Fibroblast of the conjunctiva (primary cell): ENCODE measurements at regions not wholly inside any gene's neighbourhood (a gene's known extent, or its start where the extent isn't known, plus 50 kb on each side); places are given as distances from the start of the nearest gene placed in this dataset.

Experiments used
- DNase-seq: peaks from one replicate; pipeline ENCODE4 v3.0.0-alpha.2; 2010; ENCODE audit warnings: low read depth

- no peak for DNase-seq
Measured at GRCh38 chrX:134747006-134747405, 50.0 kb downstream of the PABIR2 start.

- DNase-seq: no peak
Measured at GRCh38 chrX:134746410-134746785, 50.6 kb downstream of the PABIR2 start.

GRCh38 chrX:134745636-134746409, 51.2 kb downstream of the PABIR2 start:
- DNase-seq: no peak

GRCh38 chrX:134743091-134743490, 53.9 kb downstream of the PABIR2 start:
- peak; percentile 60 for DNase-seq

- DNase-seq: no peak
Measured at GRCh38 chrX:134742573-134742972, 54.4 kb downstream of the PABIR2 start.

- DNase-seq: no peak
Measured at GRCh38 chrX:134741746-134742145, 55.3 kb downstream of the PABIR2 start.

- no peak for DNase-seq
Measured at GRCh38 chrX:134738986-134739740, 57.8 kb downstream of the PABIR2 start.

- no peak for DNase-seq
Measured at GRCh38 chrX:134738445-134738844, 58.6 kb downstream of the PABIR2 start.

- no peak for DNase-seq
Measured at GRCh38 chrX:134737721-134738369, 59.2 kb downstream of the PABIR2 start.

GRCh38 chrX:134737061-134737460, 59.9 kb downstream of the PABIR2 start:
- DNase-seq: no peak

GRCh38 chrX:134736356-134736755, 60.6 kb downstream of the PABIR2 start:
- DNase-seq: no peak

GRCh38 chrX:134735015-134735414, 62.0 kb downstream of the PABIR2 start:
- DNase-seq: no peak

GRCh38 chrX:134734466-134734952, 62.5 kb downstream of the PABIR2 start:
- DNase-seq: no peak

GRCh38 chrX:134733591-134733990, 63.4 kb downstream of the PABIR2 start:
- no peak for DNase-seq

- DNase-seq: no peak
Measured at GRCh38 chrX:134732676-134733075, 64.3 kb downstream of the PABIR2 start.

GRCh38 chrX:134732152-134732551, 64.9 kb downstream of the PABIR2 start:
- DNase-seq: no peak

- DNase-seq: no peak
Measured at GRCh38 chrX:134727363-134727762, 69.1 kb upstream of the PLAC1 start.

- no peak for DNase-seq
Measured at GRCh38 chrX:134725103-134725690, 66.9 kb upstream of the PLAC1 start.

GRCh38 chrX:134721766-134722532, 63.7 kb upstream of the PLAC1 start:
- DNase-seq: no peak

- DNase-seq: no peak
Measured at GRCh38 chrX:134718966-134719317, 60.7 kb upstream of the PLAC1 start.

- peak; percentile 73 for DNase-seq
Measured at GRCh38 chrX:134718105-134718965, 60.1 kb upstream of the PLAC1 start.
